AG09309 (cell line): ENCODE measurements at regions not wholly inside any gene's neighbourhood (a gene's known extent, or its start where the extent isn't known, plus 50 kb on each side); places are given as distances from the start of the nearest gene placed in this dataset.
"Not testable (repeated sequence)": the region's sequence is repeated elsewhere in the genome, so short reads cannot be mapped to it uniquely, and the experiment has no call there.

Experiments used
- DNase-seq: peaks from one replicate; pipeline ENCODE4 v3.0.0-alpha.2; 2010; ENCODE audit warnings: low read depth
- H3K4me3 ChIP-seq: 2 replicates; pipeline ENCODE4 v1.5.1; 2011; ENCODE audit warnings: mild to moderate bottlenecking, low read depth, low read length, moderate library complexity; ENCODE audit not compliant: control insufficient read depth
- CTCF ChIP-seq: IDR thresholded peaks from 2 replicates; pipeline ENCODE4 v1.5.1; 2011; ENCODE audit warnings: mild to moderate bottlenecking, low read depth, low read length, inconsistent platforms; ENCODE audit not compliant: insufficient read depth, control insufficient read depth; ENCODE audit errors: missing control alignments

- no peak for DNase-seq
- no peak overlapping the region for H3K4me3 ChIP-seq
- TF ChIP-seq CTCF = no peak
These were observed 150.5 kb downstream of the CRPPA start for GRCh38 chr7:16270844-16271243.

- TF ChIP-seq CTCF = no peak
- no peak overlapping the region for H3K4me3 ChIP-seq
- DNase-seq = no peak
These were observed 152.2 kb downstream of the CRPPA start for GRCh38 chr7:16268821-16269768.

GRCh38 chr7:16267953-16268820 lies 153.2 kb downstream of the CRPPA start:
- H3K4me3 ChIP-seq = no peak overlapping the region
- TF ChIP-seq CTCF = no peak
- no peak for DNase-seq

GRCh38 chr7:16266877-16267276 lies 154.5 kb downstream of the CRPPA start:
- H3K4me3 ChIP-seq = no peak overlapping the region
- TF ChIP-seq CTCF = no peak
- no peak for DNase-seq

GRCh38 chr7:16266470-16266869 lies 154.9 kb downstream of the CRPPA start:
- not testable (repeated sequence) for DNase-seq, H3K4me3 ChIP-seq

- no peak for DNase-seq
- H3K4me3 ChIP-seq = no peak overlapping the region
- TF ChIP-seq CTCF = no peak
These were observed 155.4 kb downstream of the CRPPA start for GRCh38 chr7:16265863-16266458.
